HepG2 (cell line): ENCODE measurements at regions not wholly inside any gene's neighbourhood (a gene's known extent, or its start where the extent isn't known, plus 50 kb on each side); places are given as distances from the start of the nearest gene placed in this dataset.

Experiments used
- ATF4 ChIP-seq, 2 experiments: fragments of 450-650 bp in 1 of 2; sonication (generic) in 1 of 2; formaldehyde crosslinking; IDR thresholded peaks; 2 replicates each; pipeline versions ENCODE4 v1.5.0 to v1.8.0; 2020 to 2022; ENCODE audit warnings: mild to moderate bottlenecking in 1 of 2, missing genetic modification reagents in 1 of 2
- FOXA3 ChIP-seq: IDR thresholded peaks from 2 replicates; pipeline ENCODE4 v1.6.1; 2016; ENCODE audit warnings: missing genetic modification reagents, missing compliant biosample characterization
- GATA4 ChIP-seq: sonication (generic); IDR thresholded peaks from 2 replicates; pipeline ENCODE4 v1.6.1; 2016; ENCODE audit warnings: antibody characterized with exemption, low read depth, borderline replicate concordance
- MLXIP ChIP-seq: sonication (generic); formaldehyde crosslinking; IDR thresholded peaks from 2 replicates; pipeline ENCODE4 v1.9.0; 2021; ENCODE audit warnings: missing genetic modification reagents, borderline replicate concordance
- POGZ ChIP-seq: sonication (generic); formaldehyde crosslinking; IDR thresholded peaks from 2 replicates; pipeline ENCODE4 v1.4.0; 2020; ENCODE audit warnings: mild to moderate bottlenecking, missing genetic modification reagents
- ZMYM2 ChIP-seq: sonication (generic); formaldehyde crosslinking; IDR thresholded peaks from 2 replicates; pipeline ENCODE4 v1.8.0; 2022; ENCODE audit warnings: mild to moderate bottlenecking, missing genetic modification reagents
- ZNF644 ChIP-seq: IDR thresholded peaks from 2 replicates; pipeline ENCODE4 v1.6.1; 2016; ENCODE audit warnings: low read depth
- TF ChIP-seq, protein P1 (sequence below): sonication (generic); formaldehyde crosslinking; IDR thresholded peaks from 2 replicates; pipeline ENCODE4 v1.4.0; 2020; ENCODE audit warnings: missing genetic modification reagents

- 0 out of 2 replicates have a peak, but pooled peaks have one; percentile 34 for TF ChIP-seq ZNF644
- TF ChIP-seq GATA4 = peak; percentile 88
- TF ChIP-seq POGZ (CRISPR knock-in tag) = peak; percentile 80
- TF ChIP-seq, protein P1, sequence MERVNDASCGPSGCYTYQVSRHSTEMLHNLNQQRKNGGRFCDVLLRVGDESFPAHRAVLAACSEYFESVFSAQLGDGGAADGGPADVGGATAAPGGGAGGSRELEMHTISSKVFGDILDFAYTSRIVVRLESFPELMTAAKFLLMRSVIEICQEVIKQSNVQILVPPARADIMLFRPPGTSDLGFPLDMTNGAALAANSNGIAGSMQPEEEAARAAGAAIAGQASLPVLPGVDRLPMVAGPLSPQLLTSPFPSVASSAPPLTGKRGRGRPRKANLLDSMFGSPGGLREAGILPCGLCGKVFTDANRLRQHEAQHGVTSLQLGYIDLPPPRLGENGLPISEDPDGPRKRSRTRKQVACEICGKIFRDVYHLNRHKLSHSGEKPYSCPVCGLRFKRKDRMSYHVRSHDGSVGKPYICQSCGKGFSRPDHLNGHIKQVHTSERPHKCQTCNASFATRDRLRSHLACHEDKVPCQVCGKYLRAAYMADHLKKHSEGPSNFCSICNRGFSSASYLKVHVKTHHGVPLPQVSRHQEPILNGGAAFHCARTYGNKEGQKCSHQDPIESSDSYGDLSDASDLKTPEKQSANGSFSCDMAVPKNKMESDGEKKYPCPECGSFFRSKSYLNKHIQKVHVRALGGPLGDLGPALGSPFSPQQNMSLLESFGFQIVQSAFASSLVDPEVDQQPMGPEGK (CRISPR knock-in tag) = peak; percentile 55
- no peak for TF ChIP-seq MLXIP (CRISPR knock-in tag)
- TF ChIP-seq ZMYM2 = peak; percentile 47; the same call in 1 of the 2 replicates
- 0 out of 4 replicates have a peak, but pooled peaks of 1 of the 2 experiments have one; percentile 19 for TF ChIP-seq ATF4 (CRISPR knock-in tag; IDR thresholded peaks at IDR 0.05)
- peak; percentile 68 for TF ChIP-seq FOXA3 (CRISPR knock-in tag)
Measured at GRCh38 chr10:45560262-45560661, 112.3 kb downstream of the ZFAND4 start (continued).
